Heart right ventricle (tissue), 16 donors: ENCODE measurements at regions not wholly inside any gene's neighbourhood (a gene's known extent, or its start where the extent isn't known, plus 50 kb on each side); places are given as distances from the start of the nearest gene placed in this dataset.

Experiments used
- ATAC-seq, 8 donors: fragments of 200-7000 bp; cut with Tn5 transposase; one replicate each; pipeline ENCODE4 v1.9.1; 2020; ENCODE audit warnings: mild to moderate bottlenecking in 8 of 8, moderate library complexity in 8 of 8, moderate number of reproducible peaks in 1 of 8
- DNase-seq, 2 donors: peaks; one replicate each; pipeline ENCODE4 v3.0.0-alpha.2; 2020
- H3K27ac ChIP-seq, 10 donors: fragments of 200-600 bp; sonication (generic) in 2 of 10; one replicate each; pipeline versions ENCODE4 v1.5.0 to v1.8.0; 2020 to 2022; ENCODE audit warnings: mild to moderate bottlenecking in 3 of 10
- H3K27me3 ChIP-seq, 7 donors: fragments of 200-600 bp; one replicate each; pipeline ENCODE4 v1.8.0; 2021 to 2022; ENCODE audit warnings: mild to moderate bottlenecking in 2 of 7
- H3K36me3 ChIP-seq, 9 donors: fragments of 200-600 bp; sonication (generic) in 1 of 9; one replicate each; pipeline versions ENCODE4 v1.5.0 to v1.8.0; 2020 to 2022; ENCODE audit warnings: mild to moderate bottlenecking in 2 of 9
- H3K4me1 ChIP-seq, 9 donors: fragments of 200-600 bp; sonication (generic) in 1 of 9; one replicate each; pipeline versions ENCODE4 v1.5.0 to v1.8.0; 2020 to 2022; ENCODE audit warnings: mild to moderate bottlenecking in 4 of 9
- H3K4me3 ChIP-seq, 10 donors: fragments of 200-600 bp; sonication (generic) in 2 of 10; one replicate each; pipeline versions ENCODE4 v1.5.0 to v1.8.0; 2020 to 2022; ENCODE audit warnings: mild to moderate bottlenecking in 7 of 10, moderate library complexity in 2 of 10
- H3K9me3 ChIP-seq, 11 donors: fragments of 200-600 bp in 10 of 11; sonication (generic) in 2 of 11; one replicate each; pipeline versions ENCODE4 v1.5.0 to v1.8.0; 2013 to 2022; ENCODE audit warnings: mild to moderate bottlenecking in 2 of 11, control low read depth in 1 of 11, moderate library complexity in 1 of 11
- WGBS, 2 donors: extraction: QIAGEN DNeasy Blood & Tissue Kit; methylation state at CpG; one replicate each; pipeline ENCODE4 v1.1.7; 2013; ENCODE audit warnings: inconsistent platforms in 1 of 2; 5-methylcytosine and 5-hydroxymethylcytosine counted together
- intact Hi-C, 10 donors: fragments of 100-400 bp; cut with DNase I; formaldehyde crosslinking; loops; one replicate each; pipeline versions ENCODE4 v1.11.1 to v1.14.2; 2022
- TF ChIP-seq, protein P1 (sequence below), 9 donors: fragments of 200-600 bp; sonication (generic) in 2 of 9; IDR thresholded peaks; one replicate each; pipeline versions ENCODE4 v1.5.0 to v1.8.0; 2021 to 2022; ENCODE audit warnings: antibody characterized with exemption in 9 of 9, mild to moderate bottlenecking in 5 of 9, moderate library complexity in 1 of 9
- donor health status: Arrhythmogenic right ventricular cardiomyopathy.
- donor health status: ischemic (EF 13 %, LVEDD 7.1; RV severe dilation, severe dysfunction).
- donor health status: healthy with polysubstance abuse.
- donor health status: DM: no; HTN: yes; CAD: no.
- donor health status: DM: no; HTN: no; CAD: no.
- donor health status: ischemic (EF 25% LVEDD 6.9; RV normal size, moderate dysfunction).
- donor health status: ischemic (EF 25% LVEDD 5.7; RV mildly dilated, moderate dysfunction).
- donor health status: healthy.
- donor health status: DM: yes; HTN: yes; CAD: no.
- donor health status: Ischemic cardiomyopathy.
- donor health status: ischemic (EF 35%, LVEDD 5.7; RV mildly dilated, moderate dysfunction).
- donor health status: nonischemic (EF 11% LVEDD 7.7; RV severe dilation, severe dysfunction).
- donor health status: DM: yes; HTN: yes; CAD: no.
- donor health status: PGD.
- donor health status: ischemic (EF 29% LVEDD 5.4; RV normal size, mild dysfunction).
- donor health status: nonischemic (EF 23%, LVEDD 6.1; RV moderate dilation, normal function).

DNA sequence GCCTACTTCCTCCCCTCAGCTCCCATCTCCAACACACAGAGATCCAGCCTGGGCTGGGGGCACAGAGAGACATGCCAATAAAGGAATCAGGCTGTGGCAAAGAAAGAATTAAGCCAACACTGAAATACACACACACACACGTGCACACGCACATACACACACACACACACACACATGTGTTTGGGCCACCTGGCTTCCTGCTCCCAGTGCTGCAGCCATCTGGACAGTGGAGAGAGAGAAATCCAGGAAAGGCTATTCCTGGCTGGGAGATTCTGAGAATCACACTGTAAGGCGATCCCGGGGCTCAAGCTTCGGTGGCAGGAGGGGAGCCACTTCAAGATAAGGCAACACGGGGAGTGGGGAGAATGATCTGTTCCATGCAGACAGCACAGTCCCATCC is 72.4 kb downstream of the NOG start:
- no peak overlapping the region for H3K4me3 ChIP-seq
- peaks cover 0 to 27% (median 12%) of the 10 kb centered on the region in 7 donors for H3K27me3 ChIP-seq
- intact Hi-C loops, result no loop called here
- TF ChIP-seq, protein P1, sequence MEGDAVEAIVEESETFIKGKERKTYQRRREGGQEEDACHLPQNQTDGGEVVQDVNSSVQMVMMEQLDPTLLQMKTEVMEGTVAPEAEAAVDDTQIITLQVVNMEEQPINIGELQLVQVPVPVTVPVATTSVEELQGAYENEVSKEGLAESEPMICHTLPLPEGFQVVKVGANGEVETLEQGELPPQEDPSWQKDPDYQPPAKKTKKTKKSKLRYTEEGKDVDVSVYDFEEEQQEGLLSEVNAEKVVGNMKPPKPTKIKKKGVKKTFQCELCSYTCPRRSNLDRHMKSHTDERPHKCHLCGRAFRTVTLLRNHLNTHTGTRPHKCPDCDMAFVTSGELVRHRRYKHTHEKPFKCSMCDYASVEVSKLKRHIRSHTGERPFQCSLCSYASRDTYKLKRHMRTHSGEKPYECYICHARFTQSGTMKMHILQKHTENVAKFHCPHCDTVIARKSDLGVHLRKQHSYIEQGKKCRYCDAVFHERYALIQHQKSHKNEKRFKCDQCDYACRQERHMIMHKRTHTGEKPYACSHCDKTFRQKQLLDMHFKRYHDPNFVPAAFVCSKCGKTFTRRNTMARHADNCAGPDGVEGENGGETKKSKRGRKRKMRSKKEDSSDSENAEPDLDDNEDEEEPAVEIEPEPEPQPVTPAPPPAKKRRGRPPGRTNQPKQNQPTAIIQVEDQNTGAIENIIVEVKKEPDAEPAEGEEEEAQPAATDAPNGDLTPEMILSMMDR (IDR thresholded peaks at IDR 0.05), result no peak
- no peak for DNase-seq
- H3K9me3 ChIP-seq, result no peaks in the 10 kb centered on the region
- WGBS, 2 donors, result 19 to 27% methylated on average over 6 of the region's 6 CpGs
- no peaks in the 10 kb centered on the region for H3K4me1 ChIP-seq
- no peaks in the 10 kb centered on the region for H3K36me3 ChIP-seq
- no peak overlapping the region for H3K27ac ChIP-seq
- ATAC-seq, result no peak

DNA sequence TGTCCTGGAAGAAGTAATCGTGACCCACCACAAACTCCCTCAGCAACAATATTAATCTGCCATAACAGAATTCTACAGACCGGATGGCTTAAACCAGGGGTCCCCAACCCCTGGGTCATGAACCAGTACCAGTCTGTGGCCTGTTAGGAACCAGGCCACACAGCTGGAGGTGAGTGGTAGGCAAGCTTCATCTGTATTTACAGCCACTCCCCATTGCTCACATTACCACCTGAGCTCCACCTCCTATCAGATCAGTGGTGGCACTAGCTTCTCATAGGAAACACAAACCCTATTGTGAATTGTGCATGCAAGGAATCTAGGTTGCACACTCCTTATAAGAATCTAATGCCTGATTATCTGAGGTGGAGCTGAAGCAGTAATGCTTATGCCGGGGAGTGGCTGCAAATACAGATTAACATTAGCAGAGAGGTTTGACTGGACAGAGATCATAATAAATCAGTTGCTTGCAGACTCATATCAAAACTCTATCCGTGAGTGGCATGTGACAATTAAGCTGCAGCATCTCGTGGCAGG is 74.5 kb downstream of the NOG start:
- intact Hi-C loops, result no loop called here
- 69% methylated on average over 5 of the region's 5 CpGs for WGBS, 2 donors
- TF ChIP-seq, protein P1 (IDR thresholded peaks at IDR 0.05), result no peak

DNA sequence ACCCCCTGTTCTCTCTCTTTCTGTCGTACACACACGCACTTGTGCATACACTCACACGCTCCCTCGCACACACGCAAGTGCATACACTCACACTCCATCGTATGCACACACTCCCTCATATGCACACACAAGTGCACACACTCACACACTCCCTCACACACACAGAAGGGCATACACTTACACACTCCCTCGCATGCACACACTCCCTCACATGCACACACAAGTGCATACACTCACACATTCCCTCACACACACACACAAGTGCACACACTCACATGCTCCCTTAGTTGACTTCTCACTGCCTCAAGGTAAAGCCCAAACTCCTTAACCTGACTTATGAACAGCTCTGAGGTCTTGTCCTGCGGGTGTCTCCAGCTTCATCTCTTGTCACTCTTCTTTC is 78.7 kb downstream of the NOG start:
- 90 to 92% methylated on average over 8 of the region's 8 CpGs for WGBS, 2 donors
- Histone ChIP-seq H3K4me3 (no peak overlapping the region), H3K27me3 (peaks cover 0 to 45% (median 32%) of the 10 kb centered on the region in 7 donors), H3K27ac (no peak overlapping the region), H3K36me3 (no peaks in the 10 kb centered on the region), H3K9me3 (no peaks in the 10 kb centered on the region), H3K4me1 (no peaks in the 10 kb centered on the region)
- DNase-seq (no peak), ATAC-seq (no peak)
- intact Hi-C loops, result loop anchor here in 1 of 10 donors (10.0 kb wide), 1 partner anchor 77 kb away; the partner anchor contains the start of gene NOG
- TF ChIP-seq, protein P1 (IDR thresholded peaks at IDR 0.05), result no peak

More for the DNA sequence above, 74.5 kb downstream of the NOG start:
- H3K9me3 ChIP-seq, result no peaks in the 10 kb centered on the region
- H3K36me3 ChIP-seq, result no peaks in the 10 kb centered on the region
- H3K4me3 ChIP-seq, result no peak overlapping the region
- no peak for DNase-seq
- no peak for ATAC-seq
- H3K27ac ChIP-seq, result no peak overlapping the region
- peaks cover 0 to 35% (median 17%) of the 10 kb centered on the region in 7 donors for H3K27me3 ChIP-seq
- no peaks in the 10 kb centered on the region for H3K4me1 ChIP-seq

DNA sequence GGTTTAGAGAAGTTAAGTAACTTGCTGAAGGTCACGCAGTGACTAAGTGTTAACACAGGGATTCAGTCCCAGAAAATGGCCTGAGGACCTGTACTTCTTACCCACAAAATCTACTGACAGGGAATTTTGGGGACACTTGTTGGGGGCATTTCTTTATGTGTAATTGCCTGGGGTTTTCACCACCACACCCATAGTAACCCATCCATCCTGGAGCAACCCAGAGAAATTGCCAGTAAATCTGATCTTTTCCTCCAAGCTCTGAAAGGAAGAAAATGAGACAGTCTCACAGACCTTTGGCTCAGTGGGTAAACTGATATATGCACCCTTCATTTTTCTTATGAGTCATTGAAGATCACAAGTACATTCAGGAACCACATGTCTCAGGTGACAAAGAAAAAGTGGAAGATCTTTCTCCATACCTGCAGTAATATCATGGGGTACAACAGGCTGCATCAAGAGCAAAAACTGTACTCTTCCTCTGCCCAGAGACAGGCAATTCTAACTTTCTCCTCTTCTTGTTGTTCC is 81.0 kb downstream of the NOG start:
- intact Hi-C loops, result loop anchor here in 1 of 10 donors (10.0 kb wide), 1 partner anchor 80 kb away; the partner anchor contains the start of gene NOG
- TF ChIP-seq, protein P1 (IDR thresholded peaks at IDR 0.05), result no peak
- H3K27ac ChIP-seq, result no peak overlapping the region
- no peaks in the 10 kb centered on the region for H3K36me3 ChIP-seq
- no peak for ATAC-seq
- WGBS, 2 donors, result 95 to 96% methylated on average over 1 of the region's 1 CpG
- H3K9me3 ChIP-seq, result no peaks in the 10 kb centered on the region
- H3K27me3 ChIP-seq, result peaks cover 7 to 64% (median 54%) of the 10 kb centered on the region in 7 donors
- no peak for DNase-seq
- peaks cover 0 to 10% (median 8%) of the 10 kb centered on the region in 9 donors for H3K4me1 ChIP-seq
- no peak overlapping the region for H3K4me3 ChIP-seq
